Activated CD8-positive, alpha-beta memory T cell treated with anti-CD3 and anti-CD28 coated beads for 1 hour (primary cell): ENCODE measurements at regions not wholly inside any gene's neighbourhood (a gene's known extent, or its start where the extent isn't known, plus 50 kb on each side); places are given as distances from the start of the nearest gene placed in this dataset.

ENCODE experiments used
- DNase-seq, 2 donors: peaks; one replicate each; pipeline ENCODE4 v3.0.0-alpha.2; 2020; ENCODE audit warnings: low read depth in 1 of 2; ENCODE audit errors: extremely low read depth in 1 of 2

DNA sequence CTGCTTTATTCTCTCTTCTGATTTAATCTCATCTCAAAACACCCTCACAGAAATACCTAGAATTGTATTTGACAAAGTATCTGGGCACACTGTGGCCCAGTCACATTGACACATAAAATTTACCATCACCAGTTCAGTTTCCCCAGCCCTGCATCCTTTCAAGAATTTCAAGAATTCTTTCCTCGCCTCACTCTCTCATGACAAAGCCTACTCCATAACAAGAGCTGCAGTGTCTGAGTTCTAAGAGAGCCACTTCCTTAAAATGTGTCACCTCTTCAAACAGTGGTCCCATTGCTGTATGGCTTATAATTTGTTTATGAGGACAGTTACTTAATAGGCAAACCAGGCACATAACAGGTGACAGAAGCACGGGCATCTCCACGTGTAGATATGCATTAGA is 90.9 kb upstream of the STK39 start:
- DNase-seq: no peak

DNA sequence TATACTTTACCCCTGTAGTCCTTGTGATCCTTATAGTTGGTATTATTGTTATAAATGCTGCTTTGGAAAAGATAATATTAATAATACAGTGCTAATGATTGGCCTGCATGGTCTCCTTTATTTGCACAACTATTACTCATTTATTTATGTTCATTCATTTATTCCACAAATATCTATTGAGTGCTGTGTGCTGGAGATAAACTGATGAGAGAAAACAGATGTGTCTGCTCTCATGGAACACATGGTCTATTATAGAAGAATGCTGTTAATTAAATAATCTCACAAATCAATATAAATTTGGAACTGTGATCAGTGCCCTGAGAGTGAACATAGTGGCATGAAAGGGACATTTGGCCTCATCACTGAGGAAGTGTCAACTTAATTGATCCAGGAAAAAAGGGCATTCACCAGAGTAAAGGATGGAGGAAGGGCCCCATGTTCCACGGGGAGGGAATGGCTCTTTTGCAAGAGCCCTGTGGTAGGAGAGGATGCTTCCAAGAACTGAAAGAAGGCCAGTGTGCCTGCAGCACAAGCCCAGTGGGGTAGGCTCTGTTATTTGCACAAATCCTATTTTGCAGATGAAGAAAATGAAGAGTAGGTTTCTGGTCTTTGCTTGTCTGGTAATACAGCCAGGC is 91.5 kb upstream of the STK39 start:
- DNase-seq: no peak

DNA sequence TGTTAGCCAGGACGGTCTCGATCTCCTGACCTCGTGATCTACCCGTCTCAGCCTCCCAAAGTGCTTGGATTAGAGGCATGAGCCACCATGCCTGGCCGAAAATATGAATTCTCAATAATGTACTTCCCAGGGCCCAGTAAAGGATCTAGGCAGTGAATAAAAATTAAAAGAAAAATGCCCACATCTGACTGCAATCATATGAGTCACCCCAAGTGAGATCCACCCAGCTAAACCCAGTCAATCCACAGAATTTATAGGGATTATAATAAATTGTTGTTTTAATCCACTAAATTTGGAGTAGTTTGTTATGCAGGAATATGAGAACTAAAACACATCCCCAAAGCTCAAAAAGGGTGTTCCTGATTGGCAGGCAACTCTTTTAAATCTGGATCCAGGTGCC is 93.5 kb upstream of the STK39 start:
- DNase-seq: no peak

DNA sequence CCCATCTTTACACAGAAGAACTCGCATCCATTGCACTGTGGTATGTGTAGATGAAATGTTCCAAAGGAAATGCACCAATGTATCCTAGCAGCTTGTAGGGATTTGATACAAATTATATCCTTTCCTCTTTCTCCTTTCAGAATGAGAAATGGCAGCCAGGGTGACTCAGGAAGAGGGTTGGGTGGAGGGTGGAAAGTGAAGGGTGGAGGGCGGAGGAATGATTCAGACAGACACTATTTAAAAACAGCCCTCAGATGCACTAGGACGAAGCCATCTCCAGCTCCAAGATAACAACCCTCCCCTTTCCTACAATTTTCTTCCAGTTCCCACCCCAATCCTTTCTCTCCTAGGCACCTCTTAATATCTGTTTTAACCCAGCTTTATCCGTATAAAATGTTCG is 96.2 kb upstream of the STK39 start:
- DNase-seq: no peak

DNA sequence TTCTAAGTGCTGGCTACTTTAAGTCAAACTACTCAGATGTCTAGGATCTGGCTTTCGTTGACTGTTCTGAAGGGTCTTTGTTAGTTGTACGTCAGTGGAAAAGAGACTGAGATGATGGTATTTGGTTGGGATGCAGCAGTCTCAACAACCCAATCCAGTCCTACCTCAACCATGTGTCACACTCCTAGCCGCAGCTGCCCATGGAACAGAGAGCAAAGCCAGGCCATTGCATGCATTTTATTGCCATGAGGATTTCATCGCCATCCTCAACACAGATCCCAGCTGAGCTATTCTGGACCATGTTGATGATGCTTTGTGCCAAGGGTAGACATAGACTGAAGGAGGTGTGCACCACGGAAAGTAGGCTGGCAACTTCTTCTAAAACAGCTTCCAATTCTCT is 97.3 kb upstream of the STK39 start:
- DNase-seq: no peak

DNA sequence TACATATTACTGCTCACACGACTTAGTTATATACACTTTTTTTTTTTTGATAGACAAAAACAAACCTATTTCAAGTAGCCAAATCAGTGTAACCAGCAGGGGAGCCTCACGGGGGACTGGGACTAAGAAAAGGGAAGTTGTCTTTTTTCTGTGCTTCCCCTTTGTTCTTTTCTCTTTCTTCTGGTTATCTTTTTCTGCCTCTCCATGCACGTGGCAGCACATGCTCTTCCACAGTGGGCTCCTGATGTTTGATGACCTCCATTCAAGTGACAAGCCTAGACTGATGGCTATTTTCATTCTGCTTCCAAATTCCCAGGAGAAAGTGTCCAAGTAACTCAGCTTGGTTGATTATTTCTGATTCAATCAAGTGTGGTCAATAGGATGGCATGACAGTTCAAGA is 98.2 kb upstream of the STK39 start:
- no peak for DNase-seq

DNA sequence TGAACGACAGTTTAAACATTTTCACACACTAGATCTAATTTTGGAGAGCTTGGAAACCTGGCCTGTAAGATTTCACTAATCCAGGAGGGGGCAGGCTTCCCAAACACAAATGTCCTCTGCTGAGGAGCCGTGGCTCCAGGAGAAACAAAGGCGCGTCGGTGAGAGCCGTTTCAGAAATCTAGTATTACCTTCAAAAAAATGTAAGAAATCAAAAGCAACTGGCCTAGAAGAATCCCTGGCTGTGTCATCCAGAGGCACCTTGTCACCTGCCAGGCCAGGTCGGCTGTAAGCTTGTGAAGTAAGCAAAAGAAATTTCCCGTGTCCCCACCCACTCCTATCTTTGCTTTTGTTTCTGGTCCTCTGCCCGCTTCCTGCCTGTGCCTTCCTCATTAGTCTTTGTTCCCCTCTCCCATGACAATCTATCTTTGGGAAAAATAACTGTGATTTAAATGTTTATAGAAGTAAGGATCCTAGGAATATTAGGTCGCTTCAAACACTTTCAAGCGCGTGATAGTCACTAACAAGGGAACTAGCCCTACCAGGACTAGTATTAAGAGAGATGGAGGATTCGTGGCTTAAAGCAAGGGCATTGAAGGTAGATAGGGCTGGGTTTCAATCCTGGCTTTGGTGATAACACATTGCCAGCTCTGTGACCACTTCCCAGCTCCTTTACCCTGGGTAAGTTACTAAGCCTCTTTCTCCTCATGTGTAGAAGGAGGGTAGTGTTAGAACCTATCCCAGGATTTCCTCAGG is 99.5 kb upstream of the STK39 start:
- DNase-seq: peak; percentile 23 to 43

DNA sequence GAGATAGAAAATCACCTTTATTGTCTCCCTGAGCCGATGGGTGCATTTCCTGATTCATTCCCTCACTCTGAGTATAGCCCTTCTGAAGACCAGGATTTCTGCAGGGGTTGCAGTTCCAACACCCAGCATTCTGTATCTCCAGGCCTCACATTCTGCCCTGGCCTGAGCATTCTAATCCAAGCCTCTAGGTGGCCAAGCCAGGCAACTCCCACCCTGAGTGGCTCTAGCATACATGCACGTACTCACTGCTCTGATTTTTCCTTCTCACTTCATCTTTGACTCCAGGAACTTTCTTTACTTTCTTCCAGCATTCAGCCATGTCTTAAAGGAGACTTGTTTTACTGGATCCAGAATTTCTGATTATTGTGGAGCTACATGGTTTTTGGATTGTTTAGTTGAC is 100.7 kb upstream of the STK39 start:
- DNase-seq: no peak

DNA sequence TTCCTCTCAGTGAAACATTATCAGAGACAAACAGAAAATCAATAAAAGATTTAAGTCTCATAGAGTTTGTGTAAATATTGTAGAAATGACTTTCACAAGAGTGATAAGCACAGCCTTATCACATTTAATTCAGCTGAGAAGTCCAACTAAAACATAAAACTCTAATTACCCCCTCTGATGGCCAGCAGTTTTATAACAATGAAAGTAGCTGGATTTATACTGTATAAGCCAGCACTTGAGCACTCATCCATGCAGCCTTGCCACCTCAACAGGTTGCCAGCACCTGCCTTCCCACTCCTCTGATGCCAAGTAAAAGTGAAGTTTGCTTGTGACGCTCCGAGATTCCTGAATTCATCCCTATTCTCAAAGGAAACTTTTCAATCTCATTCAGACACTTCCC is 103.0 kb upstream of the STK39 start:
- DNase-seq: no peak

DNA sequence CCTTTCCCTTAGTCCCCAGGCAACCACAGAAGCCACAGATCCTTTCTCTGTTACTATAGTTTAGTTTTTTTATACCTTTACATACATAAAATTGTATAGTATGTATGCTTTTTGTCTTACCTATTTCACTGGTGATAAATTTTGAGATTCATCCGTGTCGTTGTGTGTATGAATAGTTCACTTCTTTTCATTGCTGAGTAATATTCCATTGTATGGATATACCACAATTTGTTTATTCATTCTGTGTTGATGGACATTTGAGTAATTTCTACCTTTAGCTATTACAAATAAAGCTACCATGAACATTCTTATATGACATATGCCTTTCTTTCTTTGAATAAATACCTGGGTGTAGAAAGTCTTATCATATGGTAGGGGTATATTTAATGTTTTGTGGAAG is 102.8 kb upstream of the CERS6 start:
- no peak for DNase-seq

DNA sequence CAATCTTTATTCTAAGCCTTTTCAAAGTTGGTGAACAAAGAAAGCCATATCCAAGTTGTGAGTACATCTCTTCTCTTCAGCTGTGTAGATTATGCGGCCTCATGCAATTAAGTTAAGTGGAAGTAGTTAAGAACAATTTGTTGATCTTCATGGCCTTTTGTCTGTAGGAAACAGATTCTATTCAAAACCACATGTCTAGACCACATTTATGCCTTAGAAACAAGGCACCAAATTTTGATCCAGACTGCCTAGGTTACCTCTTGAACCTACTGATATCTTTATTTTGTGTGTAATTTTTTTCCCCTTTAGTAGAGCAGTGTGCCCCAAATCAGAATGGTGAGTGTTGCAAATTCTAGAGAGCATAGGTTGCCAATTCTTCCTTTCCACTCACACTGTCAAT is 101.6 kb upstream of the CERS6 start:
- no peak for DNase-seq

DNA sequence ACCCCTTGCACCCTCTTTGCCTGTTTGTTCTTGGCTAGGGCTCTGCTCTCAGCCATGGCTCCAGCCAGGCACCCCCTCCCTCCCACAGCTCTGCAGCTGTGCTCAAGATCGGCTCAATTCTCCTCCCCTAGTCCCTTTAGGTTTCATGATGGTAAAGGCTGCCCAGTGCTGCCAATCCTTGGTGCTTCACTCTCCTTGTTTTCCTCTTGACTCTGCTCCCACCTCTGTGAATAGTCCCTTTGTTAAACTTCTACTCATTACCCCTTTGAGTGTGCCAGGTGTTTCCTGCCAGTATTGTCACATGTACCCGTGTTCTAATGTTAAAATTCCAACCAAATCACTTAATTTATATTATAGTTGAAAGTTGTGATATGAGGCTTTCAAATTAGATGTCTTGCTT is 101.0 kb upstream of the CERS6 start:
- no peak for DNase-seq

DNA sequence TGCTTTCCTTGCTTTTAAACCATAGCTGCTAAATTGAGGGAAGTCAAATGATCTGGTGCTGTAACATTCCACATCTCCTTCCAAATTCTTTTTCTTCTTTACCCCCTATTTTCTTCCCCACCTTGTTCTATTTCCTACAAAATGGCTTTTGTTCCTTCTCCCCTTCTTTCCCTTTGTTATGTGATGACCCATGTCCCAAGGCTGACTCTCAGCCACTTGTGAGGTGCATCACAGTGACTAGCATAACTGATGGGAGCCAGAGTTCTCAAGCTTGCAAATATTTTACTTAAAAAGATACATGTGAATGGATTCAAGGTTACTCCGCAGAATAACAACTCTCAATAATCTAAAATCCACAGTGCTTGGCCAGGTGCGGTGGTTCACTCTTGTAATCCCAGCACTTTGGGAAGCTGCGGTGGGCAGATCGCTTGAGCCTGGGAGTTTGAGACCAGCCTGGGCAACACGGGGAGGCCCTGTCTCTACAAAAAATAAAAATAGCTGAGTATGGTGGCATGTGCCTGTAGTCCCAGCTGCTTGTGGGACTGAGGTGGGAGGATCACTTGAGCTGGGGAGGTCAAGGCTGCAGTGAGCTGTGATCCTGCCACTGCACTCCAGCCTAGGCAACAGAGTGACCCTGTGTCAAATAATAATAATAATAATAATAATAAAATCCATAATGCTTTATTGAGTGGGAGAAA is 100.1 kb upstream of the CERS6 start:
- no peak for DNase-seq

DNA sequence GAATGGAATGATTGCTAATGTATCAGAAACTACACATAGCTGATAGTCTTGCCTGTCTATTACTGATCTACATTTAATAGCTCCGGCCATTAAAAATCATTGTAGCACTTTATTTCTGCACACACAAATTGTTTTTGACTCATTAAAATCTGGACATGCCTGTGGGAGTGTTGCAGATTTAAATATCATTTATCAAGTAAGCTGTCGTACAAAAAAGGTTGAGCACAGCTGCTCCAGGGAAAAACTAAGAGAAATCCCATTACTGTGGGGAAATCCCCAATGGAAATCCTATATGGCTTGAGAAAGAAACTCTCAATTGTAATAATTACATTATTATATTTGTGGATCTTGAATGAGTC is 99.6 kb upstream of the CERS6 start:
- DNase-seq: no peak

DNA sequence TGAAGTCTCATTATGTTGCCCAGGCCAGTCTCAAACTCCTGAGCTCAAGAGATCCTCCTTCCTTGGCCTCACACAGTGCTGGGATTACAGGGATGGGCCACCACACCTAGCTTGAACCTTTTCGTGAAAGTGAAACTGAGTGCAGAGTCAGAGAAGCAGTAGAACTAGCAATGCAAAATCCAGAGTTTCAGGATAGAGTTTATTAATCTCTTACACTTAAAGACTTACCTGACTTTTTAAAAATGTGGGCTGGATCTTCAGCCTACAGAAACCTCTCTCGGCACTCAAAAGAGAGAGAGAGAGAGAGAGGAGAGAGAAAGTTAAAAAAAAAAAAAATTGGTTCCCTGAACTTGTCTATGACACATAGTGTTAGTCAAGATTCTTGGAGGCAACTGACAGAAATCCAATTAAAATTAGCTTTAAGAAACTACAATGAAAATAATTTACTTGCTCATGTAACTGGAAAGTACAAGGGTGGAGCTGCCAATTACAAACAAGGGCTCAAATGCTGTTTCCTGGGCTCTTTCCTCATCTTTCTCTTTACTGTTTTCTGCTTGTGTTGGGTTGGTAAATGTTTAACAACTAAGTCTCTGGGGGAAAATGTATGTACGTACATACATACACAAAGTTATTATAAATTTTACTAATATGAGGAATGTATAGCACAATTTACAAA is 98.1 kb upstream of the CERS6 start:
- DNase-seq: no peak

DNA sequence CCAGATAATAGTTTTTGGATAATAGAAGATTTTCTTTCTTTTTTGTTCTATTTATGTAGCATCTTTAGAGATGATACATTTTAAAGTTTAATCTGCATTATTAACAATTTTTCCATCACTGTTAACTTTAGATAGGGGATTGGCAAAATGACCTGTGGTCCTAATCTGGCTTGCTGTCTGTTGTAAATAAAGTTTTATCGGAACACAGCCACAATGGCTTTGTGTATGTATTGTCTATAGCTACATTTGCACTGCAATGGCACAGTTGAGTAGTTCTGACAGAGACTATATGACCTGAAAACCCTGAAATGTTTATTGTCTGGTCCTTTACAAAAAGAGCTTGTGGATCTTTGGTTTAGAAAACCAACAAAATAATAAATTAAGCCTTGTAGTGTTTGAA is 97.0 kb upstream of the CERS6 start:
- no peak for DNase-seq

DNA sequence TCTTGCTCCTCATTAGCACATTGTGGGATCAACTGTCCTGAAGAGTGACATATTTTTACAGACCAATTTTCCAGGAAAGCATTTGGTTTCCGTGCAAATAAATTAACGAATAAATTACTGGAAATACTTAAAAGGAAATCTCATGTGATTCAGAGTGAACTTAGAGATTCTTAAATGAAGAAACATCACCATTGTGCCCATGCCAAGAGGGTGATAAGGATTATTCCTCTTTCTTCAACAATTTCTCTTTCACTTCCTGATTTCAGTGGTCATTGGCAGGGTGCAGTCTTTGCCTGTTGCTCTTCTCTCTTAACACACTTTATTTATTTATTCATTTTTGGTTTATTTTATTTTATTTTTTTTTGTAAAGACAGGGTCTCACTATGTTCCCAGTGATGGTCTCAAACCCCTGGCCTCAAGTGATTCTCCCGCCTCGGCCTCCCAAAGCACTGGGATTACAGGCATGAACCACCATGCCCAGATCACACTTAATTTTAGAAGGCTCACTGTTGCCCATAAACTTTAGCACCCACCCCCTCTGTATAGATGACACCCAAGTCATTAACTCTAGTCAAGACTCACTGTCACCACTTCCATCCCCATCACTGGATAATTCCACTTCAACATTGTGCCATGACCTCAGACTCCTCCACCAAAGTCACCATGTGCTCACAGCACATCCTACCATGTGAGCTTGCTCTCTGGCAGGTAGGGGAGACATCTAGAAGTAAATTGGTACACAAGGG is 92.6 kb upstream of the CERS6 start:
- no peak for DNase-seq

DNA sequence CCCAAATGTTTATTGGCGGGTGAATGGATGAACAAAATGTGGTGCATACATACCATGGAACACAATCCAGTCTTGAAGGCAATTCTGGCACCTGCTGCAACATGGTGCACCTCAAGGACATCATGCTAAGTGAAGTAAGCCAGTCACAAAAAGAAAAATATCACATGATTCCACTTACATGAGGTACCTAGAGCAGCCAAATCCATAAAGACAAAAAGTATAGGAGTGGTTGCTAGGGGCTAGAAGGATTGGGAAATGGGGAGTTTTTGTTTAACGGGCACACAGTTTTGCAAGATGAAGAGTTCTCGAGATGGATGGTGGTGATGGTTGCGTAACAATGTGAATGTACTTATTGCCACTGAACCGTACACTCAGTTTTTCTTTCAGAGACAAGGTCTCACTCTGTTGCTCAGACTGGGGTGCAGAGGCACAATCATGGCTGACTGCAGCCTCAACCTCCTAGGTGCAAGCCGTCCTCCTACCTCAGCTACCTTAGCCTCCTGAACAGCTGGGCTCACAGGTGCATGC is 90.9 kb upstream of the CERS6 start:
- DNase-seq: no peak

DNA sequence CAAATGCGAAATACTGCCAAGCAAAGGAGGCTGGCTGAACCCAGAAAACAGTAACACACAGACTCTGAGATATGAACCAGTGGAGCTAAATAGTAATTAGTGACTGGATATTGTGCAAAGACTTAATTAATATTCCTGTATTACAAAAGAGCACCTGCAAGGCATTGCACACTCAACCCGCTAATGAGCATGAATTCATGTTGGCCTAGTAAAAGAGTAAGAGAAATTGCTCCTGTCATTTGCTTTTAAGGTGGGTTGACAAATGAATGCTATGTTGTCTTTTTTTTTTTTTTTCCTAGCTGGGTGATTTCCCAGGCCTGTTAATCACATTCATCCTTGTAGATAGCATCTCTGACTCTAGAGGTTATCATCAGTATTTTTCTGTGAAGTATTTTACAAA is 87.0 kb upstream of the CERS6 start:
- no peak for DNase-seq

DNA sequence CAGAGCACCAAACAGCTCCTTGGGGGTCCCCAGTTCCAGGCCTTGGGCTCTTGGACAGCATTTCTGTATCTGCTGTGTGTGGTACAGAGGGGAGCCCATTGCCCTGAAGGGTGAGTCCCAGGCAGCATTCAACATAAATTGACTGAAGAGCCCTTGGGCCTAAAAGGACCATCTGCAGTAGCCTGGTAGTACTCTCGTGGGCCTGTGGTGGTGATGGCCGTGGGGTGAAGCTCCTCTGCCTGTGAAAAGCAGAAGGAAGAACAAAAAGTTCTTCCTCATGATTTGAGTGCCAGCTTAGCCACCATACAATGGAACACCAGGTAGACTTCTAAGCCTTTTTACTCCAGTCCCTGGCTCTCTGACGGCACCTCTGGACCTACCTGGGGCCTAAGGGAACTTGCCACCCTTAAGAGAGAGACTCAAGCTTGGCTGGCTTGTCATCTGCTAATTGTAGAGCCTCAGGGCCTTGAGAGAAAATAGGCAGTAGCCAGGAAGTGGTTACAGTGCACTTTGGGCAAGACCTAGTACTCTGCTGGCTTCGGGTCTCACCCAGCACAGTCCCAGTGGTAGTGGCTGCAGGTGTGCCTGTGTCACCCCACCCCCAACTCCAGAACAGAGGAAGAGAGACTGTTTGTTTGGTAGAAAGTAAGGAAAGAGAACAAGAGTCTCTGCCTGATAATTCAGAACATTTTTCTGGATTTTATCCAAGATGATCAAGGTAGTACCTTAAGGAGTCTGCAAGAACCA is 84.6 kb upstream of the CERS6 start:
- no peak for DNase-seq
